ENCODE measurements at regions not wholly inside any gene's neighbourhood (a gene's known extent, or its start where the extent isn't known, plus 50 kb on each side); places are given as distances from the start of the nearest gene placed in this dataset.

GRCh38 chr13:62444805-62445204 is 1029.2 kb upstream of the PCDH20 start:
- 51 to 61% methylated on average over 2 of the region's 2 CpGs for WGBS, 2 donors
- Histone ChIP-seq H3K4me3 (no peak overlapping the region), H3K4me1 (no peaks in the 10 kb centered on the region), H3K36me3 (no peaks in the 10 kb centered on the region), H3K9me3 (peaks cover 0 to 12% (median 0%) of the 10 kb centered on the region in 3 donors), H3K27ac (no peak overlapping the region), H3K27me3 (no peaks in the 10 kb centered on the region)
- DNase-seq = no peak
- TF ChIP-seq POLR2A (IDR thresholded peaks at IDR 0.05) = no peak
- TF ChIP-seq CTCF (IDR thresholded peaks at IDR 0.05) = no peak
- intact Hi-C loops (cut with DNase I) = no loop called here

GRCh38 chr13:62434081-62434480 is 1018.4 kb upstream of the PCDH20 start:
- Histone ChIP-seq H3K36me3 (no peaks in the 10 kb centered on the region), H3K4me3 (no peak overlapping the region), H3K27ac (no peak overlapping the region), H3K9me3 (no peaks in the 10 kb centered on the region), H3K27me3 (no peaks in the 10 kb centered on the region), H3K4me1 (no peaks in the 10 kb centered on the region)
- no peak for DNase-seq
- no peak for TF ChIP-seq CTCF (IDR thresholded peaks at IDR 0.05)
- TF ChIP-seq POLR2A (IDR thresholded peaks at IDR 0.05) = no peak
- intact Hi-C loops (cut with DNase I) = no loop called here

- Histone ChIP-seq H3K4me3 (no peak overlapping the region), H3K4me1 (no peaks in the 10 kb centered on the region), H3K27ac (no peak overlapping the region), H3K9me3 (no peaks in the 10 kb centered on the region), H3K36me3 (no peaks in the 10 kb centered on the region), H3K27me3 (no peaks in the 10 kb centered on the region)
- DNase-seq = no peak
- intact Hi-C loops (cut with DNase I) = no loop called here
- no peak for TF ChIP-seq POLR2A (IDR thresholded peaks at IDR 0.05)
- TF ChIP-seq CTCF (IDR thresholded peaks at IDR 0.05) = no peak
These were observed 1018.0 kb upstream of the PCDH20 start for GRCh38 chr13:62433660-62434059.

GRCh38 chr13:62432906-62433305 is 1017.3 kb upstream of the PCDH20 start:
- TF ChIP-seq CTCF (IDR thresholded peaks at IDR 0.05) = no peak
- TF ChIP-seq POLR2A (IDR thresholded peaks at IDR 0.05) = no peak
- intact Hi-C loops (cut with DNase I) = no loop called here
- Histone ChIP-seq H3K4me1 (no peaks in the 10 kb centered on the region), H3K4me3 (no peak overlapping the region), H3K9me3 (no peaks in the 10 kb centered on the region), H3K27me3 (no peaks in the 10 kb centered on the region), H3K27ac (no peak overlapping the region), H3K36me3 (no peaks in the 10 kb centered on the region)
- no peak for DNase-seq

- DNase-seq = no peak
- H3K27me3 ChIP-seq = no peaks in the 10 kb centered on the region
- no peaks in the 10 kb centered on the region for H3K36me3 ChIP-seq
- H3K9me3 ChIP-seq = no peaks in the 10 kb centered on the region
- intact Hi-C loops (cut with DNase I) = no loop called here
- H3K4me3 ChIP-seq = no peak overlapping the region
- TF ChIP-seq CTCF (IDR thresholded peaks at IDR 0.05) (no peak), POLR2A (IDR thresholded peaks at IDR 0.05) (no peak)
- no peak overlapping the region for H3K27ac ChIP-seq
- 48 to 75% methylated on average over 1 of the region's 1 CpG for WGBS, 2 donors
- no peaks in the 10 kb centered on the region for H3K4me1 ChIP-seq
These were observed 1016.6 kb upstream of the PCDH20 start for GRCh38 chr13:62432295-62432694.
